ENCODE measurements at regions not wholly inside any gene's neighbourhood (a gene's known extent, or its start where the extent isn't known, plus 50 kb on each side); places are given as distances from the start of the nearest gene placed in this dataset.

DNA sequence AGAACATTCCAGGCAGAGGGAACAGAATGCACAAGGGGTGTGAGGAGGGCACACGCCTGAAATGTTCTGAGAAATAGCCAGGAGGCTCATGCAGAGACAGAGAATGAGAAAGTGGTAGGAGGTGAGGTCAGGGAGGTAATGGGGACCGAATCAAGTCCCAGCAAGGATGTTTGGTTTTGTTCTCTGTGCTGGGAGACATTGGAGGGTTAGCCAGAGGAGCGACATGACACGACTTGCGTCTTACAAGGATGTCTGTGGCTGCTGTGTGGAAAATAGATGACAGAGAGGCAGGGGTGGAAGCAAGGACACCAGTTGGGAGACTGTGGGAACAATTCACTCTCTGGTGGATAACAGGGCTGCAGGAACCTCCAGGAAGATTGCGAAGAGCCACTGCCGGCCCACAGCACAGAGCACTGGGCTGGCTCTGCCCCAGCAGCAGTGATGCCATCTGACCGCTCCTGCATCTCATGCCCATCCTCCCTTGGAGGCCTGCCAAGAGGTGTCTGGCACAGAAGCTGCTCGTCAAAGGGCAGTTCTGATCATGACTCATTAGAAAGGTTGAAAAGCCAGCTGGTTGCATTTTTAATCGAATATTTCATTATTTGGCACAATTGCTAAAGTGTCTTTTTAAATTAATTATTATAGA, 57.7 kb upstream of the CD83 start:
- Mint-ChIP-seq H3K9me3 (ENCODE audit: low read depth) (peaks cover 8% of the 10 kb centered on the region), H3K36me3 (ENCODE audit: insufficient read depth) (no peaks in the 10 kb centered on the region), H3K27me3 (peaks cover 12% of the 10 kb centered on the region), H3K4me1 (ENCODE audit: low read depth) (no peaks in the 10 kb centered on the region), H3K27ac (no peak overlapping the region), H3K4me3 (ENCODE audit: low read depth) (no peak overlapping the region)
- no peak for DNase-seq (ENCODE audit: low spot score, unreplicated experiment)
- TF ChIP-seq, protein P1, sequence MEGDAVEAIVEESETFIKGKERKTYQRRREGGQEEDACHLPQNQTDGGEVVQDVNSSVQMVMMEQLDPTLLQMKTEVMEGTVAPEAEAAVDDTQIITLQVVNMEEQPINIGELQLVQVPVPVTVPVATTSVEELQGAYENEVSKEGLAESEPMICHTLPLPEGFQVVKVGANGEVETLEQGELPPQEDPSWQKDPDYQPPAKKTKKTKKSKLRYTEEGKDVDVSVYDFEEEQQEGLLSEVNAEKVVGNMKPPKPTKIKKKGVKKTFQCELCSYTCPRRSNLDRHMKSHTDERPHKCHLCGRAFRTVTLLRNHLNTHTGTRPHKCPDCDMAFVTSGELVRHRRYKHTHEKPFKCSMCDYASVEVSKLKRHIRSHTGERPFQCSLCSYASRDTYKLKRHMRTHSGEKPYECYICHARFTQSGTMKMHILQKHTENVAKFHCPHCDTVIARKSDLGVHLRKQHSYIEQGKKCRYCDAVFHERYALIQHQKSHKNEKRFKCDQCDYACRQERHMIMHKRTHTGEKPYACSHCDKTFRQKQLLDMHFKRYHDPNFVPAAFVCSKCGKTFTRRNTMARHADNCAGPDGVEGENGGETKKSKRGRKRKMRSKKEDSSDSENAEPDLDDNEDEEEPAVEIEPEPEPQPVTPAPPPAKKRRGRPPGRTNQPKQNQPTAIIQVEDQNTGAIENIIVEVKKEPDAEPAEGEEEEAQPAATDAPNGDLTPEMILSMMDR (IDR thresholded peaks at IDR 0.05; ENCODE audit: unreplicated experiment) = no peak

GRCh38 chr6:14060971-14061370, 56.6 kb upstream of the CD83 start:
- DNase-seq (ENCODE audit: low spot score, unreplicated experiment) = no peak
- TF ChIP-seq, protein P1 (IDR thresholded peaks at IDR 0.05; ENCODE audit: unreplicated experiment) = no peak
- H3K9me3 Mint-ChIP-seq (ENCODE audit: low read depth) = peaks cover 8% of the 10 kb centered on the region
- peaks cover 17% of the 10 kb centered on the region for H3K27me3 Mint-ChIP-seq
- H3K27ac Mint-ChIP-seq = no peak overlapping the region
- no peaks in the 10 kb centered on the region for H3K4me1 Mint-ChIP-seq (ENCODE audit: low read depth)
- H3K36me3 Mint-ChIP-seq (ENCODE audit: insufficient read depth) = no peaks in the 10 kb centered on the region
- H3K4me3 Mint-ChIP-seq (ENCODE audit: low read depth) = no peak overlapping the region

- Mint-ChIP-seq H3K4me1 (ENCODE audit: low read depth) (no peaks in the 10 kb centered on the region), H3K27me3 (peaks cover 17% of the 10 kb centered on the region)
Observed at GRCh38 chr6:14061643-14062042, 55.9 kb upstream of the CD83 start.

DNA sequence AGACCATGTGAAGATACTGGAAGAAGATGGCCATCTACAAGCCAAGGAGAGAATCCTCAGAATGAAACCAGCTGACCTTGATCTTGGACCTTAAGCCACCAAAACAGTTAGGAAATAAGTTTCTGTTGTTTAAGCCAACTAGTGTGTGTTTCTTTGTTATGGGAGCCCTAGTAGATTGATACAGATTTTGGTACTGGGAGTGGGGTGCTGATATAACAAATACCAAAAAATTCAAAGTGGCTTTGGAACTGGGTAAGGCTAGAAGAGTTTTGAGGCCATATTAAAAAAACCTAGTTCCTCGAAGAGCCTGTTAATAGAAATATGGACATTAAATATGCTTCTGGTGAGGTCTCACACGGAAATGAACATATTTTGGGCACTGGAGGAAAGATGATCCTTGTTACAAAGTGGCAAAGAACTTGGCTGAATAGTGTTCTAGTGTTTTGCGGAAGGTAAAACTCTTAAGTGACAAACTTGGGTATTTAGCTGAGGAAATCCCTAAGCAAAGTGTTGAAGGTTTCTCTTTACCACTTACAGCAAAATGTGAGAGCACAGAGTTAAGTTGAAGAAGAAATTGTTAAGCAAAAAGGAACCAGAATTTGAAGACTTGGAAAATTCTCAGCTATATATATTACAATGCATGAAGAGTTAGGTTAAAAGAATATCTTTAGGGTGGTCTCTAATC, 55.1 kb upstream of the CD83 start:
- H3K9me3 Mint-ChIP-seq (ENCODE audit: low read depth) = peaks cover 8% of the 10 kb centered on the region
- no peaks in the 10 kb centered on the region for H3K4me1 Mint-ChIP-seq (ENCODE audit: low read depth)
- no peaks in the 10 kb centered on the region for H3K36me3 Mint-ChIP-seq (ENCODE audit: insufficient read depth)
- peaks cover 17% of the 10 kb centered on the region for H3K27me3 Mint-ChIP-seq
- DNase-seq (ENCODE audit: low spot score, unreplicated experiment) = no peak
- no peak overlapping the region for H3K27ac Mint-ChIP-seq
- TF ChIP-seq, protein P1 (IDR thresholded peaks at IDR 0.05; ENCODE audit: unreplicated experiment) = no peak
- H3K4me3 Mint-ChIP-seq (ENCODE audit: low read depth) = no peak overlapping the region

More at GRCh38 chr6:14061643-14062042, 55.9 kb upstream of the CD83 start:
- Mint-ChIP-seq H3K9me3 (ENCODE audit: low read depth) (peaks cover 8% of the 10 kb centered on the region), H3K27ac (no peak overlapping the region), H3K36me3 (ENCODE audit: insufficient read depth) (no peaks in the 10 kb centered on the region), H3K4me3 (ENCODE audit: low read depth) (no peak overlapping the region)
- TF ChIP-seq, protein P1 (IDR thresholded peaks at IDR 0.05; ENCODE audit: unreplicated experiment) = no peak
- DNase-seq (ENCODE audit: low spot score, unreplicated experiment) = no peak

DNA sequence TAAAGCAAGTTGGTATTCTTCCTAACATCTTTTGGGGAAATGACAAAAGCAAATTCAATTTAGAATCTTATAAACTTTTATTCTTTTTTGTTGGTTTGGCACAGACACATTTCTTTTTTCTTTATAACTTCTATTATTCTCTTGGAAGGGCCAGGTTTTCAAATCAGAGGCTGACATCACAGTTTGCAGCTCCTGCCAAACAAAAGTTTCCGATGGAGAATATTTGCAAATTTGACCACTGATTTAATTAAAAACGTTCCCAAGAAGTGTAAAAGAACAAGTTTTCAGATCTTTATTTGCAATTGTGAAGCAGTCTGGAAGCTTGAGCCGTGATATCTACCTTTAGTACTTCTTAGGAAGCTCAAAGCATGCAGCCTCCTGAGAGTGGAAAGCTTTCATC, 53.8 kb upstream of the CD83 start:
- peaks cover 8% of the 10 kb centered on the region for H3K9me3 Mint-ChIP-seq (ENCODE audit: low read depth)
- TF ChIP-seq, protein P1 (IDR thresholded peaks at IDR 0.05; ENCODE audit: unreplicated experiment) = no peak
- DNase-seq (ENCODE audit: low spot score, unreplicated experiment) = no peak
- H3K27me3 Mint-ChIP-seq = peaks cover 24% of the 10 kb centered on the region
- no peak overlapping the region for H3K27ac Mint-ChIP-seq
- no peaks in the 10 kb centered on the region for H3K36me3 Mint-ChIP-seq (ENCODE audit: insufficient read depth)
- no peaks in the 10 kb centered on the region for H3K4me1 Mint-ChIP-seq (ENCODE audit: low read depth)
- no peak overlapping the region for H3K4me3 Mint-ChIP-seq (ENCODE audit: low read depth)
